Neutrophil (primary cell): ENCODE measurements at regions not wholly inside any gene's neighbourhood (a gene's known extent, or its start where the extent isn't known, plus 50 kb on each side); places are given as distances from the start of the nearest gene placed in this dataset.

Experiments used
- H3K27ac ChIP-seq: fragments of 200-600 bp; sonication (generic); 2 replicates; pipeline ENCODE4 v1.5.1; 2016; ENCODE audit warnings: mild to moderate bottlenecking, moderate library complexity
- H3K27me3 ChIP-seq: fragments of 200-600 bp; sonication (generic); 2 replicates; pipeline ENCODE4 v1.6.0; 2016; ENCODE audit warnings: mild to moderate bottlenecking
- H3K36me3 ChIP-seq: fragments of 200-600 bp; sonication (generic); 2 replicates; pipeline ENCODE4 v1.5.1; 2017
- H3K4me1 ChIP-seq, 2 experiments: fragments of 200-600 bp in 1 of 2; sonication (generic) in 1 of 2; 1 replicate in 1 of 2; 2 replicates in 1 of 2; pipeline versions ENCODE4 v1.5.1 to v1.6.1; 2013 to 2016; ENCODE audit warnings: low read depth in 1 of 2, low read length in 1 of 2, mild to moderate bottlenecking in 1 of 2, moderate library complexity in 1 of 2; ENCODE audit not compliant: control insufficient read depth in 1 of 2, insufficient read depth in 1 of 2
- H3K4me3 ChIP-seq, 2 experiments: fragments of 200-600 bp in 1 of 2; sonication (generic) in 1 of 2; 1 replicate in 1 of 2; 2 replicates in 1 of 2; pipeline ENCODE4 v1.5.1; 2013 to 2016; ENCODE audit warnings: low read depth in 1 of 2, low read length in 1 of 2, mild to moderate bottlenecking in 1 of 2, moderate library complexity in 1 of 2
- H3K9me3 ChIP-seq: fragments of 200-600 bp; sonication (generic); 2 replicates; pipeline ENCODE4 v1.5.1; 2016
- CTCF ChIP-seq: fragments of 200-600 bp; sonication (generic); IDR thresholded peaks from 2 replicates; pipeline ENCODE4 v1.5.1; 2016; ENCODE audit warnings: antibody characterized with exemption

DNA sequence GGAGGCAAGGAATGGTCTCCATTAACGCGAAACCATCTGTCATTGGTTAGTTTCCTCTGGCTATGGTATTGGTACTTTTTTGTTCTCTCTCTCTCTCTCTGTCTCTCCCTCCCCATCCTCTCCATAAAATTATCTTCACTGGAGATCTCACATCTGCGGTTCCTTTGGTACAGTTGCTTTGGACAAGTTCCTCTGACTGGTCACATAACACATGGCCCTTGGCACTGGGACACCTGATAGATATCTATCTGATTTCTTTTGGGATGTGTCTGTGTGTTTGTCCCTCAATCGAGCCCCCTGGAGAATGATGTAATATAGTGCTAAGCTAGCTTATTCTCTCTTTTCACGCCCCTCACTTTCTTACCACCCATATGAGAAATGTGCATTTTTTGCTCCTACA, 682.0 kb upstream of the B3GALT2 start:
- Histone ChIP-seq H3K4me1 (no peaks in the 10 kb centered on the region), H3K27ac (no peak overlapping the region), H3K9me3 (no peaks in the 10 kb centered on the region), H3K36me3 (no peaks in the 10 kb centered on the region), H3K4me3 (no peak overlapping the region), H3K27me3 (no peaks in the 10 kb centered on the region)
- no peak for TF ChIP-seq CTCF

DNA sequence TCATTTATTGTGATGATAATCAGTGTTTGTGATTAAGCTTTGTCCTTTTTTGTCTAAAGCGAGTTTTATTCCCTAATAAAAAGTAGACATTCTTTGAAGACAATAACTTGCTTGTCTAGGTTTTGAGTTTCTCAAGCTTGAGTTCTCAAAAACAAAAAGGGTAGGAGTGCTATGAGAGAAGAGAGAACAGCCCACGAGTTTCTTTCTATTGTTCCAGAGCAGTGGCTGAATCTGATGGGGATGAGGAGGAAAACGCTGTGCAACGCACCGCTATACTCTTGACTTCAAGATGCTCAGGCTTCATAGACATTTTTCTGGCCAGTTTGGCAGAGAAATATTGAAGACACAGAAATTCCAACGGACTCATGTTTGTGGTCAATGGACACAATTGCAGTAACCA, 669.8 kb upstream of the B3GALT2 start:
- no peaks in the 10 kb centered on the region for H3K27me3 ChIP-seq
- no peak for TF ChIP-seq CTCF
- no peaks in the 10 kb centered on the region for H3K36me3 ChIP-seq
- no peak overlapping the region for H3K4me3 ChIP-seq
- H3K27ac ChIP-seq, result no peak overlapping the region
- no peaks in the 10 kb centered on the region for H3K4me1 ChIP-seq
- no peaks in the 10 kb centered on the region for H3K9me3 ChIP-seq

GRCh38 chr1:193850745-193851144, 664.3 kb upstream of the B3GALT2 start:
- Histone ChIP-seq H3K9me3 (no peaks in the 10 kb centered on the region), H3K27ac (no peak overlapping the region), H3K4me3 (no peak overlapping the region), H3K36me3 (no peaks in the 10 kb centered on the region), H3K4me1 (no peaks in the 10 kb centered on the region), H3K27me3 (no peaks in the 10 kb centered on the region)
- TF ChIP-seq CTCF, result no peak

DNA sequence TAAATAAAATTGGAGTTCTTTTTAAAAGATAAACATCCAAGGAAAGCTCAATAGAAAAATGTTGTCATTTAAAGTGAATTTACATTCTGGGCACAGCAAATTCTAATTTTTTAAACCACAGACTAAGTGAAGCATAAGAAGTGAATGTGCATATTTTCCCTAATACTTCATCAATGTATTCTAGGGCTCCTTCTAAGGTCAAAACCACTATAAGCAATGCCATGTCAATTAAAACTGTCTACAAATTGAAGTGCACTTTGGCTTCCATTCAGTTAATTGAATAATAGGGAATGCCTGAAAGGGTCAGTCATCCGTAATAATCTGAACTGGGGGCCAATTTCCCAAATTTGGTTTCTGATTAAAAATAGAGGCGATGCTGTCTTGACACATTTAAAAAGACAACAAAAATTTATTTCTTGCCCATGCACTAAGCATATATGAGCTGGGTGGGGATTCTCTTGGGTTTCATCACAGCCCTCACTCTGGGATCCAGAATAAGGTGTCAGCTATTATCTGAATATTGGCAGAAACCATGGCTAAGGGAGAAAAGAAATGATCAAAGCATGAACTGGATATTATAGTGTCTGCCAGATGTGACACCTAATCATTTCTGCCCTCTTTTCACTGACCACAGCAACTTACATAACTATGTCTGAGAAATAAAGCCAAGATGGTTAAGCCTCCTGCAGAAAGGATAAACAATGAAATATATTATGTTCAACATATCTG, 660.6 kb upstream of the B3GALT2 start:
- Histone ChIP-seq H3K9me3 (no peaks in the 10 kb centered on the region), H3K27me3 (no peaks in the 10 kb centered on the region), H3K27ac (no peak overlapping the region), H3K4me3 (no peak overlapping the region), H3K4me1 (no peaks in the 10 kb centered on the region), H3K36me3 (no peaks in the 10 kb centered on the region)
- no peak for TF ChIP-seq CTCF

DNA sequence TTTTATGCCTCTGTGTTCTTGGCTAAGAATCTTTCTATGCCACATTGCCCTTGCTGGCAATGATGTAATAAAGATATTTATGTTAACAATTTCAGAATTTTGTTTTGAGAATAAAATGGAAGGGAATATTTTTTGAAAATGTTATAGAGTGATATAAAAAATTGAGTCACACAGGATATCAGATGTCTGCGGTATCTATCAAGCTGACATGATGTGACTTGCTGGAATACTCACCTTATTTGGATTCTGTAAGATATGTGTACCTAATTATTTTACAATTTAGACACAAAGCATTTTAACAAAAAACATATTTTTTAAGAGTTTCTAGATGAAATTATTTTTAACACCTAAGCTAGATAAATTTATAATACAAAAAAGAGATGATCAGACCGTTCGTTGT, 660.0 kb upstream of the B3GALT2 start:
- Histone ChIP-seq H3K9me3 (no peaks in the 10 kb centered on the region), H3K27me3 (no peaks in the 10 kb centered on the region), H3K4me1 (no peaks in the 10 kb centered on the region)

More for the DNA sequence above, 660.0 kb upstream of the B3GALT2 start:
- H3K4me3 ChIP-seq, result no peak overlapping the region
- no peak for TF ChIP-seq CTCF
- no peak overlapping the region for H3K27ac ChIP-seq
- H3K36me3 ChIP-seq, result no peaks in the 10 kb centered on the region
